HG02571 (cell line): ENCODE measurements at regions not wholly inside any gene's neighbourhood (a gene's known extent, or its start where the extent isn't known, plus 50 kb on each side); places are given as distances from the start of the nearest gene placed in this dataset.

Experiments
- ATAC-seq: cut with Tn5 transposase; IDR thresholded peaks from one replicate; pipeline ENCODE4 v1.9.1; 2021; ENCODE audit warnings: mild to moderate bottlenecking, moderate library complexity; ENCODE audit not compliant: unreplicated experiment

- ATAC-seq = no peak
These were observed 69.7 kb upstream of the ZC3H12A start for GRCh38 chr1:37404711-37405110.

DNA sequence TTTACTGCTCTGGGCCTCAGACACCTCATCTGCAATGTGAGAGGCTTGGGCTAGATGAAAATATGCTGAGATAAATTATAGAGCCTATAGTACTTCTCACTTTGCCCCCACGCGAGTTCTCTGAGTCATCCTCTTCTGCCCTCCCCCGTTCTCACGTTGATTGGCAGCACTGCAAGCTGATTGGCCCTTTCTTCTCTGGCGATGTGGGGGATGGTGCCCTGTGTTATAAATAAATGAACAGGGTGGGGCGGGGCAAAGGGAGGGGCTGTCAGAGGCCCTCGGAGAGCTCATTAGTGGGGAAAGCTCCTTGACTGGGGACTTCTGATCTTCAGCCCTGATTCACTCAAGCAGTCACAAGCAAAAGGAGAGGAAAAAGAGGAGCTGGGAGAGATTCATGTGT lies 64.3 kb upstream of the ZC3H12A start:
- ATAC-seq = no peak

GRCh38 chr1:37410815-37411214 lies 63.6 kb upstream of the ZC3H12A start:
- no peak for ATAC-seq

GRCh38 chr1:37415611-37416244 lies 58.7 kb upstream of the ZC3H12A start:
- no peak for ATAC-seq

GRCh38 chr1:37420456-37420855 lies 53.9 kb upstream of the ZC3H12A start:
- ATAC-seq = no peak

GRCh38 chr1:37423810-37424209 lies 50.6 kb upstream of the ZC3H12A start:
- ATAC-seq = no peak

DNA sequence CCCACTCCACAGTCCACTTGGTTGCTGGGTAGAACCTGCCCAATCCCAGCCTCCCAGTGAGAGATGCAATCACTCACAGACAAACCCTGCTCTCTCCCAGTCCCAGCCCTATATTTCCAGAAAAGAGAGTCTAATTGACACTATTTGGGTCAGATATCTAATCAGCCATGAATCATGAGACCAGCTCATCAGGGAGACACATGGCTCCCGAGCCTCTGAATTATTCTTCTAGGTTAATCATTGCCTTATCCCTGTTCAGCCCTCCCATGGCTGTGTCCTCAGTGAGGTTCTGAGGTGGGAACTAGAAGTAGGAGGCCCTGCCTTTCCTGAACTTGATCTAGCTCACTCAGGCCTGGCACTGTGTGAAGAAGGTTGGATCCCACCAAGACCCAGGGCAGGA lies 49.9 kb upstream of the ZC3H12A start:
- ATAC-seq = no peak
